Neural crest cell (in vitro differentiated cells): ENCODE measurements at regions not wholly inside any gene's neighbourhood (a gene's known extent, or its start where the extent isn't known, plus 50 kb on each side); places are given as distances from the start of the nearest gene placed in this dataset.

Experiments
- DNase-seq: peaks from one replicate; pipeline ENCODE4 v3.0.0; 2021; ENCODE audit warnings: low read depth, mixed read lengths, low spot score
- H3K27ac Mint-ChIP-seq: one replicate; pipeline ENCODE4 v1.8.0; 2021; ENCODE audit warnings: mild to moderate bottlenecking, mixed read lengths; ENCODE audit not compliant: unreplicated experiment
- H3K27me3 Mint-ChIP-seq: 2 replicates; pipeline ENCODE4 v1.8.0; 2021; ENCODE audit warnings: low read depth, mild to moderate bottlenecking, mixed read lengths
- H3K36me3 Mint-ChIP-seq: 2 replicates; pipeline ENCODE4 v1.8.0; 2021; ENCODE audit warnings: low read depth, mild to moderate bottlenecking, mixed read lengths
- H3K4me1 Mint-ChIP-seq: 2 replicates; pipeline ENCODE4 v1.8.0; 2021; ENCODE audit warnings: mixed read lengths
- H3K4me3 Mint-ChIP-seq: one replicate; pipeline ENCODE4 v1.8.0; 2021; ENCODE audit warnings: mild to moderate bottlenecking, mixed read lengths
- H3K9me3 Mint-ChIP-seq: 2 replicates; pipeline ENCODE4 v1.8.0; 2021; ENCODE audit warnings: mixed read lengths
- CTCF ChIP-seq: fragments of 200-600 bp; sonication (generic); conservative IDR thresholded peaks from 2 replicates; pipeline ENCODE4 v1.5.0; 2021; ENCODE audit warnings: antibody characterized with exemption, mild to moderate bottlenecking

- no peak for TF ChIP-seq CTCF
- Mint-ChIP-seq H3K9me3 (peaks cover 3% of the 10 kb centered on the region), H3K4me3 (no peak overlapping the region), H3K4me1 (peaks cover 4% of the 10 kb centered on the region), H3K36me3 (no peaks in the 10 kb centered on the region), H3K27ac (peak overlapping the region; percentile 2), H3K27me3 (peaks cover 7% of the 10 kb centered on the region)
- no peak for DNase-seq
Observed at GRCh38 chr16:26547681-26548080, 519.0 kb upstream of the C16orf82 start.

DNA sequence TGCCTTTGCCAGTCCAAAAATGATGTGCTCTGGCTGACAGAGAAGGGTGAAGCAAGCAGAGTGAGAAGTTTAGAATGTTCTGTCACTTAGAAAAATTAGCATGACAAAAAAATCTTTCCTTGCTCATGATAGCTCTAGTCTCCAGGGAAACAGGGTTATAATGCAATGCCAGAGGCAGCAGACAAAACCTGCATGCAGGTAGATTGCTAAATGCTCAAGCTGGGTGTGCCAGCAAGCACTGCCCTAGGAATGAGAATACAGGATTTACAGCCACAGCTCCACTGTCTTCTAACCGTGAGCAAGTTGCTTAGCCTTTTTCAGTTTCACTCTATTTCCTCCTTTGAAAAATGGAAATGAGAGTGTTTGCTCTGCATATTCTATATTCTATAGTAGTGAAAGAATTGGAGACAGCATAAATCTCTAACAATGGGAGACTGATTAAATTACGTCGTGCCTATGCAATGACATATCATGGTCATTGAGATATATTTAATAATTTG, 516.6 kb upstream of the C16orf82 start:
- peaks cover 10% of the 10 kb centered on the region for H3K27me3 Mint-ChIP-seq
- DNase-seq = no peak
- H3K9me3 Mint-ChIP-seq = peaks cover 3% of the 10 kb centered on the region
- no peaks in the 10 kb centered on the region for H3K36me3 Mint-ChIP-seq
- no peak overlapping the region for H3K4me3 Mint-ChIP-seq
- H3K4me1 Mint-ChIP-seq = peaks cover 4% of the 10 kb centered on the region
- no peak for TF ChIP-seq CTCF
- H3K27ac Mint-ChIP-seq = no peak overlapping the region

DNA sequence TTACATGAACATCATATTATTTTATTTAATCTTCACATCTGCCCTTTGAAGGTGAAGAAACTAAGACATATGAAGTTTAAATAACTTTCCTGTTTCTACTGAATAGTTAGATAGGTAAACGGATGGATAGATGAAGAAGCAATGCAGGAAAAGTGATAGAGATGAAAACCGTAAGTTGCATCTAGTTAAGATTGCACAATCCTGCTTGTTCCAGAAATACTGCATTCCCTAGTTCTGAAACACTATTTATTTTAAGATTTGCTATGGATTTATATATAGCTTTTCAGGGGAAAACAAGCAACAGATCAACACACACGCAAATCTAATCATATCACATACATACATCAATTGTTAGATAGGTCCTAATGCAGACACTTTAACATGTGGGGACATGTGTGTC, 512.7 kb upstream of the C16orf82 start:
- no peaks in the 10 kb centered on the region for H3K36me3 Mint-ChIP-seq
- no peak overlapping the region for H3K4me3 Mint-ChIP-seq
- no peaks in the 10 kb centered on the region for H3K9me3 Mint-ChIP-seq

GRCh38 chr16:26561303-26561702, 505.4 kb upstream of the C16orf82 start:
- Mint-ChIP-seq H3K9me3 (no peaks in the 10 kb centered on the region), H3K27me3 (peaks cover 14% of the 10 kb centered on the region), H3K4me1 (no peaks in the 10 kb centered on the region), H3K36me3 (no peaks in the 10 kb centered on the region), H3K27ac (no peak overlapping the region), H3K4me3 (no peak overlapping the region)
- no peak for DNase-seq
- TF ChIP-seq CTCF = no peak

More for the DNA sequence above, 512.7 kb upstream of the C16orf82 start:
- Mint-ChIP-seq H3K27me3 (peaks cover 7% of the 10 kb centered on the region), H3K27ac (no peak overlapping the region), H3K4me1 (peaks cover 4% of the 10 kb centered on the region)
- no peak for TF ChIP-seq CTCF
- no peak for DNase-seq

DNA sequence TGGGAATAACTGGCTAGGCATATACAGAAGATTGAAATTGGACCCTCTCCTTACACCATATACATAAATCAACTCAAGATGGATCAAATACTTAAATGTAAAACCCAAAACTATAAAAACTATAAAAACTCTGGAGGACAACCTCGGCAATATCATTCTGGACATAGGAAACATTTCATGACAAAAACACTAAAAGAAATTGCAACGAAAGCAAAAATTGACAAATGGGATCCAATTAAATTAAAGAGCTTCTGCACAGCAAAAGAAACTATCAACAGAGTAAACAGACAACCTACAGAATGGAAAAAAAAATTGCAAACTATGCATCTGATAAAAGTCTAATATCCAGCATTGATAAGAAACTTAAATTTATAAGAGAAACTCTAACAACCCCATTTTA, 503.7 kb upstream of the C16orf82 start:
- Mint-ChIP-seq H3K27me3 (peaks cover 12% of the 10 kb centered on the region), H3K4me1 (no peaks in the 10 kb centered on the region), H3K36me3 (no peaks in the 10 kb centered on the region), H3K27ac (no peak overlapping the region), H3K4me3 (no peak overlapping the region), H3K9me3 (no peaks in the 10 kb centered on the region)
- TF ChIP-seq CTCF = no peak
- DNase-seq = no peak

DNA sequence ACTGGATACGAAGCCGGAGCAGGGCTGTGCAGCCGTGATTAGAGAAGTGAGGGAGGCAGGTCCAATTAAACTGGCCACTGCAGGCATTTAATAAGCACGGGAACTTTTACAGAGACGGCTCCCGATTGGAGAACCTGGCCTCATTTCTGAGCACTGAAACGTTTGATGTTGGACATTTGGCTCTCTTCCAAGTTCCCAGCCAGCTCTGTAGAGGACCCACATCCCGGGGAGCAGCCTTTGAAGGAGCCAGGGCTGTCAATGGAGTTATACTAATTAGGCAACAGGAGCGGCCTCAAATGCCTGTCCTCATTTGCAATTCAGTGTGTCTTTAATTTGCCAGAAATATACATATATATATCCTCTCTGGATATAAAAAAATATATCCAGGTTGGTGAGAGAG, 499.4 kb upstream of the C16orf82 start:
- H3K4me3 Mint-ChIP-seq = no peak overlapping the region
- peaks cover 6% of the 10 kb centered on the region for H3K27me3 Mint-ChIP-seq
- no peaks in the 10 kb centered on the region for H3K36me3 Mint-ChIP-seq
- H3K9me3 Mint-ChIP-seq = no peaks in the 10 kb centered on the region
- TF ChIP-seq CTCF = no peak
- DNase-seq = no peak
- no peaks in the 10 kb centered on the region for H3K4me1 Mint-ChIP-seq
- H3K27ac Mint-ChIP-seq = no peak overlapping the region
